Mesothelial cell of epicardium (in vitro differentiated cells): ENCODE measurements at regions not wholly inside any gene's neighbourhood (a gene's known extent, or its start where the extent isn't known, plus 50 kb on each side); places are given as distances from the start of the nearest gene placed in this dataset.

Source experiments
- DNase-seq, 2 experiments: peaks; one replicate each; pipeline ENCODE4 v3.0.0; 2021; ENCODE audit warnings: low spot score in 2 of 2; ENCODE audit not compliant: unreplicated experiment in 2 of 2
- H3K27ac Mint-ChIP-seq: 2 replicates; pipeline ENCODE4 v1.8.0; 2021; ENCODE audit warnings: mixed read lengths
- H3K27me3 Mint-ChIP-seq: 2 replicates; pipeline ENCODE4 v1.8.0; 2021; ENCODE audit warnings: low read depth, mixed read lengths
- H3K36me3 Mint-ChIP-seq: 2 replicates; pipeline ENCODE4 v1.8.0; 2021; ENCODE audit warnings: mixed read lengths
- H3K4me1 Mint-ChIP-seq: 2 replicates; pipeline ENCODE4 v1.8.0; 2021; ENCODE audit warnings: mixed read lengths
- H3K4me3 Mint-ChIP-seq: 2 replicates; pipeline ENCODE4 v1.8.0; 2021; ENCODE audit warnings: mild to moderate bottlenecking, moderate library complexity, mixed read lengths
- H3K9me3 Mint-ChIP-seq: 2 replicates; pipeline ENCODE4 v1.8.0; 2021; ENCODE audit warnings: mixed read lengths
- CTCF ChIP-seq: fragments of 200-600 bp; sonication (generic); IDR thresholded peaks from one replicate; pipeline ENCODE4 v1.5.0; 2021; ENCODE audit warnings: antibody characterized with exemption; ENCODE audit not compliant: unreplicated experiment

DNA sequence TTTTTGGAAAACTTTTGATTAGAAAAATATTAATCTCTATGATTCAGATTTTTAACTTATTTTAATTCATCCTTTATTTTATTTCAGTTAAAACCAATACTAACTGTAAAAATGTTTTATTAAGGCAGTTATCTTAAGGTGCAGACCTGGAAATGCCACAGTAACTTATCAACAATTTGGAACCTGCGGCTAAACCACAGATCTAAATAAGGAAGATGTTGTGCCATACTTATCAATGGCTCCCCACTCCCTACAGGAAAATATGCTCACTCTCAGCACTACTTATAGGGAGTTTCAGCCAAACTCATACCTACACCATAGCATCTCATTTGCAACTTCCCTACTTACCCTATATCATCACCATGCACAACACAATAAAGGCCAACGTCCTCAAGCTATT, 226.9 kb upstream of the KYNU start:
- no peaks in the 10 kb centered on the region for H3K27me3 Mint-ChIP-seq
- no peak for TF ChIP-seq CTCF
- H3K36me3 Mint-ChIP-seq = peaks cover 5% of the 10 kb centered on the region
- no peak overlapping the region for H3K4me3 Mint-ChIP-seq
- no peak overlapping the region for H3K27ac Mint-ChIP-seq
- no peak for DNase-seq
- no peaks in the 10 kb centered on the region for H3K4me1 Mint-ChIP-seq
- peaks cover 15% of the 10 kb centered on the region for H3K9me3 Mint-ChIP-seq

DNA sequence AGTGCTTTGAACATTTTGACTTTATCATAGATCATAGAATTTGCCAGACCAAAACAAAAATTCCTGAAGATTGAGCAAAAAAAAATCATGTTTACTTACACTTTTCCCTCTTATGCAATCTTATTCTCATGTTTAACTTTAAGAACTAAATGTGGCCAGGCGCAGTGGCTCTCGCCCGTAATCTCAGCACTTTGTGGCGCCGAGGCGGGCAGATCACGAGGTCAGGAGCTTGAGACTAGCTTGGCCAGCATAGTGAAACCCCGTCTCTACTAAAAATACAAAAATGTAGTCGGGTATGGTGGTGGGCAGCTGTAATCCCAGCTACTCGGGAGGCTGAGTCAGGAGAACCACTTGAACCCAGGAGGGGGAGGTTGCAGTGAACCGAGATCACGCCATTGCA, 227.9 kb upstream of the KYNU start:
- TF ChIP-seq CTCF = no peak
- Mint-ChIP-seq H3K27me3 (no peaks in the 10 kb centered on the region), H3K27ac (no peak overlapping the region), H3K4me1 (no peaks in the 10 kb centered on the region), H3K4me3 (no peak overlapping the region), H3K9me3 (peaks cover 14% of the 10 kb centered on the region), H3K36me3 (peaks cover 5% of the 10 kb centered on the region)
- no peak for DNase-seq

DNA sequence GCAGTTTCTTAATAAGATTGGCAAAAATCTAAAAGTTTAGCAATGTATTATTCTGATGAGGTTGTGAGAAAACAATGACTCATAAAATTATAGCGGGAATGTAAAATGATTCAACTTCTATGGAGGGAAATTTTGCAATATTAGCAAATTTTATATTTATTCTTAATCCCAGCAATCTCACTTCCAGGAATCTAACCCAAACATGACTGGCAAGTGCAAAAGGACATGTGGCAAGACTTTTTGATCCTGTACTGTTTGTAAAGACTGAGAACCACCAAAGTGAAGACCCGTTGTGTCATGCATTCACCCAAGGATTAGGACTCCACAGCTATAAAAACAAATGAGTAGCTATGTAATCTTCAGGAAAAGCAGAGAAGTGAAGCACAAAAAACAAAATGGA, 234.8 kb upstream of the KYNU start:
- Mint-ChIP-seq H3K4me1 (no peaks in the 10 kb centered on the region), H3K9me3 (peaks cover 13% of the 10 kb centered on the region), H3K27me3 (no peaks in the 10 kb centered on the region), H3K36me3 (peaks cover 7% of the 10 kb centered on the region), H3K27ac (no peak overlapping the region), H3K4me3 (no peak overlapping the region)
- TF ChIP-seq CTCF = no peak
- DNase-seq = no peak

- Mint-ChIP-seq H3K27me3 (no peaks in the 10 kb centered on the region), H3K36me3 (peaks cover 3% of the 10 kb centered on the region), H3K4me3 (no peak overlapping the region), H3K4me1 (peaks cover 2% of the 10 kb centered on the region), H3K9me3 (peaks cover 14% of the 10 kb centered on the region), H3K27ac (no peak overlapping the region)
- no peak for DNase-seq
- TF ChIP-seq CTCF = no peak
These were observed 248.3 kb upstream of the KYNU start for GRCh38 chr2:142629193-142629592.

- H3K27me3 Mint-ChIP-seq = no peaks in the 10 kb centered on the region
- H3K4me3 Mint-ChIP-seq = no peak overlapping the region
- peaks cover 10% of the 10 kb centered on the region for H3K4me1 Mint-ChIP-seq
- TF ChIP-seq CTCF = no peak
- H3K27ac Mint-ChIP-seq = no peak overlapping the region
- no peak for DNase-seq
- no peaks in the 10 kb centered on the region for H3K36me3 Mint-ChIP-seq
- H3K9me3 Mint-ChIP-seq = no peaks in the 10 kb centered on the region
These were observed 256.2 kb upstream of the KYNU start for GRCh38 chr2:142621287-142621686.

DNA sequence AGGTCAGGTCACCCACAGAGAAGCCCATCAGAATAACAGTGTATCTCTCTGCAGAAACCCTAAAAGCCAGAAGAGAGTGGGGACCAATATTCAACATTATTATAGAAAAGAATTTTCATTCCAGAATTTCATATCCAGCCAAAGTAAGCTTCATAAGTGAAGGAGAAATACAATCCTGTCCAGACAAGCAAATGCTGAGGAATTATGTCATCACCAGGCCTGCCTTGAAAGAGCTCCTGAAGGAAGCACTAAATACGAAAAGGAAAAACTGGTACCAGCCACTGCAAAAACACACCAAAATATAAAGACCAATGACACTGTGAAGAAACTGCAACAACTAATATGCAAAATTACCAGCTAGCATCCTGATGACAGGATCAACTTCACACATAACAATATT, 260.0 kb upstream of the KYNU start:
- DNase-seq = no peak
- H3K36me3 Mint-ChIP-seq = no peaks in the 10 kb centered on the region
- no peak overlapping the region for H3K4me3 Mint-ChIP-seq
- no peaks in the 10 kb centered on the region for H3K27me3 Mint-ChIP-seq
- no peaks in the 10 kb centered on the region for H3K9me3 Mint-ChIP-seq
- peaks cover 6% of the 10 kb centered on the region for H3K4me1 Mint-ChIP-seq
- TF ChIP-seq CTCF = no peak
- H3K27ac Mint-ChIP-seq = no peak overlapping the region
